Kidney glomerular epithelial cell (primary cell): ENCODE measurements at regions not wholly inside any gene's neighbourhood (a gene's known extent, or its start where the extent isn't known, plus 50 kb on each side); places are given as distances from the start of the nearest gene placed in this dataset.
A peak's percentile ranks its signal among the peaks of the same experiment; 100 is the strongest.

Experiments
- DNase-seq: peaks from one replicate; lab custom pipeline; 2025; lab: John Stamatoyannopoulos, UW

DNA sequence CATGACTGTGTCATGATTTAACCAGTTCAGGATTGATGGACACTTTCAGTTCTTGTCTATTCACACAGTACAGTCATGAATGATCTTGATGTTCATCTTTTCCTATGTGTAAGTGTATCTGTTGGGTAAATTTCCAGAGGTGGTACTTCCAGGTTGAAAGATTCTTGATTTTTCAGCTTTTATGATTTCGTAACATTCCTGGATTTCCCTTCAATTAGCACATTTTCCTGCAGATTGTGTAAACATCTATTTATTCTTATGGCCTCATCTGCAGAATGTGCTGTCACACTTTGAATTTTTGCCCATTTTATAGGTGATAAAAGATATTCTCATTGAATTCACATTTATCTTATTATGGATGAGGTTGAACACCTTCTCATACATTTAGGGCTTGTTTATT lies 222.0 kb upstream of the FOXQ1 start:
- DNase-seq, result no peak

DNA sequence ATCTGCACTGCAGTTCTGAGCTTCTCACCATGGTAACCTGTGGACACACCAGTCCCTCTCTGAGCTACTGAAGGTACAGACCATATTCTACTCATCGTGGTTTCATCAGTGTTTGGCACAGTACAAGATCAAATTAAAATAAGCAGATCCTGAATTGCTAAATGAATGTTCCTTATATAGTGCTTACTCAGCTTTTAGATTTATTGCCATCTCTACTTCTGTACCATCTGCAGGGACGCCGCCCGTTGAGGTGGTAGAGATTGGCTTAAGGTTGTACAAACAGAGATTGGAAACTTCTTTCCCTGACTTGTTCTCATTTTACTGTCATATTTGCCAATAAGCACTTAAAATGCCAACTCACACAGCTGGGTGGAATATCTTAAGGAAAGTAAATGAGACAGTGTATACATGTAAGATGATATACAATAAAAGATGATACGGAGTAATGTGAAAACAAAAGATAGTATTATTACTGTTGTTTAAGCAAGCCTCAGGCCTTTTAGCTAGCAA lies 223.4 kb upstream of the FOXQ1 start:
- no peak for DNase-seq

DNA sequence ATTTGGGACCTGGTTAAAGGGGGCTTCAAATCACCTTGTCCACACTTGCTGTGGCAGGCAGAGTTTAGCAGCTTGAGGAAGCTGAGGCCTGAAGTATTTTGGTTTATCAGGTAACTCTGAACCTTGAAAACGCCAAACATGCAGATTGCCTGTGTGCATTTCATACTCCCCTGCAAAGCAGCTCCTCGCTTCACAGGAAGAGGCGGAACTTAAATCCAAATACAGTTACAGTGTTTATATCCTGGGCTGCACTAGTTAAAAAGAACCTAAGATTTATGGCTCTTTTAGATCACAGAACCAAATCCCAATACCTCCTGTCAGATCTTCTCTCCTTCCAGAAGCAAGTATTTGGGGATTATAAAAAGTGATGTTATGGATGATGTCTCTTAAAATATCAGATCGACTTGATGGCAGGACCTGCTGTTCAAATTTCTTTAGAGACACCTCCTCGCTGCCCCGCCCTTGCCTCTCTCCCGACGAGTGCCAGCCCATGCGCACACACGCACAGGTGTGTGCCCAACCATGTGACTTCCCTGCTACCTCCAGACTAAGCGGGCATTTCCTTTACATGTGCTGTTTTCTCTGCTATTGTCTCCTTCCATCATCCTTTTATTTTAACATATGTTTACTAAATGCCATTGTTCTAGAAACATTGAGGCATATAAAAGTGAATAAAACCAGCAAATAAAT lies 224.6 kb upstream of the FOXQ1 start:
- DNase-seq, result no peak

DNA sequence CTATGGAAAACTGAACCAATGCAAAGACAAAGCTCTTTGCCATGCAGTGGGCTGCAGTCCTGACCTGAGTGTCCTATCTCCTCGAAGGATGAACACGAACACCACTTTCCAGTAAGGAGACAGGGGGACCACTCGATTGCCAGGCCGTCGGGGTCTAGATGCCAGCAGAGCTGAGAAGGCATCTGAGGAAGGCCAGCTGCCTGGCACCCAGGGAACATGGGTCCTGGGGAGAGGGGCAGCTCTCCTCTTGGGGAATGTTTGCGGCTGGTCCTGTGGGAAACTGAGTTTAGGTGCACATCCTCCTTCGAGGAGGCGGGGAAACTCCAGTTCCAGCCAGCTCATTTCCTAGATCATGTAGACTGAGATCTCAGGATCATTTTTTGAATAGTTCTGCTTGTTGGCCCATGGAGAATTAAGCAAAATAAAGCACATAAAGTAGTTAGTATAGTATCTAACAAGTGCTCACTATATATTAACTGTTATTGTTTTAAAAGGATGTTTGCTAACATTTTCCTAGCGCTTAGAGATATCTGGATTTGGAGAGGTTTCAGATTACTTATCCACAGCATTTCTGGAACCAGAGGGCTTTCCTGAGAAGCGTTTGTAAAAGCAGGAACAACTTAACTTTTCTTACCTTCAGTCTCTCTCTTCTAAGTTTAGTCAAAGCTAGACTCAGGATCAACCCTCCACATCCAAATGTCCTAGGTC lies 225.3 kb upstream of the FOXQ1 start:
- DNase-seq, result no peak

DNA sequence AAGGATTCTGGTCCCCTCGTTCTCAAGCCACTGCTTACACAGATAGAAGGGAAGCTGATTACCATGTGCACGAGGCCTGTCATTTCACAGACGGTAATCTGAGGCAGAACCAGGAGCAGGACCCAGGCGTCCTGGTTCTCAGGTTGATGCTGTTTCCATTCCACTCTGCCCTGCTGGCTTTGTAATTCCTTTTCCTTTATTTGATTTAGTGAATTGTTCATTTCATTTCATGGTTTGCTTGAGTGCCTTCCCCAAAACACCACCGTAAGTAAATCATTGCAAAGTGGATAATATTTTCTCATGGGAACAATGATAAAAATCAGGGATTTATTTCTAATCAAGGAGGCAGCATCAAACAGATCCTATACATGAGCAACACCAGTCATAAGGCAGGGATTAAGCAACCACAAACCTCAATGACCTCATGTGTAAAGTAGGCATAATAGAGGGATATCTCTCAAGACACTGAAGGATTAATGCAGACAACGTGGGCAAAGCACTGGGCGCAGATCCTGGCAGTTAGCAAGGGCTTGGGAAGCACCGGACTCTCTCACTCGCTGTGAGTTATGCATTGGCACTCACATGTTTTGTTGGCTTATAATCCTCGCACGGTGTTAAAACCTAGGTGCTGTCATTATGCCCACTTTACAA lies 229.5 kb upstream of the FOXQ1 start:
- peak; percentile 79 for DNase-seq

DNA sequence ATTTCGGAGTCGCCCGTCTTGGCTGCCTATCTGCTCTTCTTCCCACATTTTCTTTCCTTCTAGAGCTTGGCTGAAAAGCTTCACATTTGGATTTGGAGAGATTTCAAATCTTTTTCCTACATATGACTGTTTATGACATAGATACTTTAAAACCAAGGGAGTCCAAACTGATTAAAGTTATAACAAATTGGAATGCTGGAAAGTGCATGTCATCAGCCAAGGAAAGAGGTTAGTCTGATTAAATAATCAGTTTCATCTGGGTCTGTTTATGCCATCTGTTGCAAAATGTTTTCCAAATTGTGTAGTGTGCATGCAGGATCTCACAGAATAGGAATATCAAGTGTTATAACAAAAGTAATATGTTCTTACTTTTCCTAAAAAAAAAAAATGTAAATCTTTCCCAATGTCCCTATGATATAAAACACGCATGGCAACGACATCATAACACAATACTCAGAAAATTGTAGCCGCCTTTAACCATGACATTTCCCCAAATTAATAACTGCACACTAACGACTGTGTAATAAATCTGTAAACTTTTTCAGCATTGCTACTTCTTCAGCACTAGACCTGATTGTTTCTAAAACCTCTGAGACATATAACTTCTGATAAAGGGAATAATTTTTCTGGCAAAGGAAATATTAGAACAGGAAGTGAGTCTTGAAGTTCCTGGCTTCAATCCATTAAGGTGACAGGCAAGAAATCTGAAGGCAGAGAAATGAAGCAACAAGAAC lies 230.2 kb upstream of the FOXQ1 start:
- peak; percentile 60 for DNase-seq

DNA sequence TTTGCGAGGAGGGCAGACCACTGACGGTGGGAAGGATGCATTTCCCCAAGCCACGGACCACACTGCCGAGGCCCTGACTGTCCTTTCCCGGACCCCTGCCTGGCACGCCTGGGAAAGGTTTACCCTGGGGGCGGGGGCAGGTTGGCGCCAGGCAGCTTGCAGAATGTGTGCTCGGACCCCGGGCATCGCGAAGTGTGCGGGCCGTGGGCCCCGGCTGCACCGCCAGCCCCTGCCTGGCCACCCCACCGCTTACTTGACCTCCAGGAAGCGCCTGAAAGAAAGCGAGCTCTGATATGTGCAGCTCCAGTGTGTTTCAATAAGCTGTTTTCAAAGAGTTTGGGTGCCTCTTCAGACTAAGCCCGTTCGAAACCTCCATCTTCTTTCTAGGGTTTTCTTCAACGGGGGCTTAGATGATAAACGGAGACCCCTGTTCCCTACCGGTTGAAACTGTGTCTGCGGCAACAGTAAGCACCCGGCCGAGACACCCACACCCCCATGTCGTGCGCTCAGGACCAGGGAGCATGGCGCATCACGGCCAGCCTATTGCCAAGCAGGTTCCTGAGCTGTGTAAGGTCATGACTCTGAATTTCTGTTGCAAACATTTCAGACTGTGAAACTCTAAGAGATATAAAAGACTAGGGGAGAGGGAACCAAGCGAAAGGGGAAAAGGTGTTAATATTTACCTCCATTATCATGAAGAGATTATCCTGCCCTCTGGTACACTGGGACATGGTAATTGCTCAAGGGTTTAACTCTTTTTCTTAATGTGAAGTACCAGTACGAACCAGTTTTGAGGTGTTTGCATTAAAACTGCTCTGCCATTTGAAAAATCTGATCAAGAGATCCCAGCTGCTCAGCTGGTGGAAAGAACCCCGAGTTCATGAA lies 231.2 kb upstream of the FOXQ1 start:
- no peak for DNase-seq

DNA sequence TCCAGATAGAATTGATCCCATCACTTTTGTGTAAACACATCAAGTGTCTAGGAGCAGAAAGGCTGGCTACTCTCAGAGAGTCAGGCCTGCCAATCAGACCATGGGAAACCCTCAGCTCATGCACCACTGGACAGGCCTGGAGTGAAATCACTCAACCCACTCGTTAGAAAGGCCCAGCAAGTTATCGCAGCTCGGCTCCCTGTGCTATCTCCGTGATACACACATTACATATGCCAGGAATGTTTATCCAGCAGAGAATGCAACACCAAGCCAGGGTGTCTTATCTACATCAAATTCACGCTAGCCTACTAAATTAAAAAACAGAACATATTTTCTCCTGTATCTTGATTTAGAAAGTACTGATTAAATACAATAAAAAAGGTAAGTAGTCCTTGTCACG lies 232.4 kb upstream of the FOXQ1 start:
- peak; percentile 88 for DNase-seq

DNA sequence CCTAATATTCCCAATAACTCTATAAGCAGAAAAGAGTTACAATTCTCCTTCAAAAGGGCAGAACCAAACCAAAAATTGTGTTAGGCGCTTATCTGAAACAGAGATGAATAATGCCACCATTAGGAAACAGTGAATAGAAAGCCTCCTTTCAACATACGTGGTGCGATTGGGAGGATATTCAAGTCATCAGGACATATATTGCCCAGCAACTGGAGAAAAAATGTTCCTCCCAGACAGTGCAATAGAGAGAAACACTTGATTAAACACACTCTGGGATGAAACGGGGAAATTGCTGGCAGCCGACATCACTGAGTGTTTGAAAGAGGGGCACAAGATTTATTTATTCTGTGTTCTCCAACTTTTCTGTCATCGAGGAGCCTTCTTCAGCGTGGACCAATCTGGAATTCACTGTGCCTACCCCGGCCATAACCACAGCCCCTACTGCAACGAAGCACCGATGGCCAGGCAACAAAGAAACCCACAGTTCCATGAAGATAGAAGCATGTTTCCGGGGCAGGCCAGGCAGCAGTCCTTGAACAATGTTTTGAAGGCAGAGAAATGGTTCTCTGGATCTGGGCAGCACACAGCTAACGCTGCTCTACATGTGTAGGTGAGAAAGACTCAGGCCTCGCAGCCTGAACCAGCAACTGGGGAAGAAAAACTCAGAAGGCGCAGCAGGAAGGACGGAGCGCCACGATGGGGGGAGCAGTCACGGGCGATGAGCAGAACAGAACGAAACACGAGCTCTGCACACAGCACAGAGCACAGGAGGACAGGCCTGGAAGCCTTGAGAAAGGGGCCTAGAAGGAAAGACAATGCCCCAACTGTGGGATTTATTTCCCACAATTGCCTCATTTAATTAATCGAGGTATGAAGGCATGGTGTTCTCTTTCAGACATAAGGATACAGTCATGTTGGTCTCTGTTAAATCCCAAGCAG lies 234.2 kb upstream of the FOXQ1 start:
- DNase-seq, result no peak

DNA sequence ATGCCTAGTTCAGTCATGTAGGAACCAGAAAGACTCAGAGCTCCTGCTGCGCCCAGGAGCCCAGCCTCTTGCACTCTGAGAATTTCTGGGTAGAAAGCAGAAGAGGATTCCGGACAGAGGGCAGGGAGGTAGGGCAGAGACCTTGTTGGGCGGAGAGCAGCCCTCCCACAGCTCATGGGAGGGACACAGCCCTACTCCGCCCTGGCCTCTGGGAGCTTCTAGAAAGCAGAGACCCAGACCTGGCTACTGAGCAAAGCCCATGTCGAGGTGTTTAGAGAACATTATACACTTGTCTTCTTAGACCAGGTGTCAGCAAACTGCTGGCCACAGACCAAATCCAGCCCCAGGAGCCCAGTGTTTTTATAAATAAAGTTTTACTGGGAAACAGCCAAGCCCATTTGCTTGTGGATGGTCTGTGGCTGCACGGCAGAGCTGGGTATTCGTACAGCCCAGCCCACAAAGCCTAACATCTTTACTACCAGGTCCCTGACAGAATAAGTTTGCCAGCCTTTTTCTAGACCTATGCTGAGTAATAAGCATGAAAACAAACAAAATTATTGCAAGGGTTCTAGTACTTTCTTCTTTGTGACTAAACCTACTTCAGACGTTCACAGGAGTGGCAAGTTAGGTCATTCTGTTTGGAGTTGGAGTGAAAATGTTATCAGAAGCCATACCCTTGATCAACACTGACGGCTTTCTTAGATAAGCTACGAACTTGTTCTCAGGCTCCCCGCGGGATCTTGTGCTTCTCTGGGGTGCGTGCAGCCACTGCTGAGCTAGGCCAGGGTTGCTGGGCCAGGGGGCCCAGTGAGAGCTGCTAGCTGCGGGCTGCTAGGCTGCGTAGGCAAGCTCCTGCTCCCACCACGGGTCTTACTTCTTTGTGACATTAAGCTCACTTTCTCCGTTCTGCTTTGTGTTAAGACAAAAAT lies 235.1 kb upstream of the FOXQ1 start:
- DNase-seq, result no peak

DNA sequence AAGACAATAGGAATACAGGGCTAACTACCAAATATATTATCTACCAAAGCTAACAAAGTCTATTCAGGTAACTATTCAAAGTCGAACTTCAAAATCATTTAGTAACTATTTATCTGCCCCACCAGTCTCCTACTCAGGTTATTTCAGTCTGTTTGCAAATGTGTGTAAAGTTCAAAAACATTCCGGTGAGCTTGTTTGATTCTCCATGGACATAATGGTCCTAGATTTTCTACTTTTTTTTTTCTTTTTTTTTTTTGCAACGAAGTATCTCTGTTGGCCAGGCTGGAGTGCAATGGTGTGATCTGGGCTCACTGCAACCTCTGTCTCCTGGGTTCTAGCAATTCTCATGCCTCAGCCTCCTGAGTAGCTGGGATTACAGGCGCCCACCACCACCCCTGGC lies 236.0 kb upstream of the FOXQ1 start:
- DNase-seq, result no peak

DNA sequence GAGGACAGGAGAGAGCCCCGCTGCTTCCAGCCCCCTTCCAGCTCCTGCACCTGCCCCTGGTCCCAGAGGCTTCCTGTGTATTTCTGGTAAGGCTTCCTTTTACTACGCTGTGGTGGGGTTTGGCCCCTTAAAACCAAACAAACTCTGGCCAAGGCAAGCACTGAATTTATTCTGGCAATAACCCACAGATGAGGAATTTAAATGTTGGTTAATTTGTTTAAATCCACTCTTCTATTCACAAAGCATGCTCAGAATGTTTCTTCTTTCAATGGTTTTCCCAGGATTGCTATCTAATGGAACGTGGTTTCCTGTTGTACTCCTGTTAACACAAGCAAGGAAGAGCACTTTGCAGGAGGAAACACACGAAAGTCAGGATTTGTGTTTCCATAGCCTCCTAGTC lies 236.5 kb upstream of the FOXQ1 start:
- DNase-seq, result no peak

DNA sequence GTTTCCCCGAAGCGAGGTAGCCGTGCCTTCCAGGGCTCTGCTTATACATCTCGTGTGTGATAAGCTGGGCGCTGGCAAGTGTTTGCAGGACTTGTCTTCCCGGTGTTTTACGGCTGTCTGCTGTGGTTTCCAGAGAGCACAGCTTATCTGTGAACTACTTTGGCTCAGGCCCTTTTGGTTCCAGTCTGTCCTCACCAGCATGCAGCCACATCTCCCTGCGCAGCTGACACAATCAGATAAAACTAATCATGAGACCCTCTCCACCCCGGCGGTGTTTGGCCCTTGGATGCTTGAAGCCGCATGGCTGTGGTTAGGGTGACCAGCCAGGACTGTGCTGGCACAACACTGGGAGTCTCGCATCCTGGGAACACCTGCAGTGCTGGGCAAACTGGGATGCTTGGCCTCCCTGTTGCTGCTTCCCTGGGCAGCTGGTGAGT lies 241.8 kb upstream of the FOXQ1 start:
- DNase-seq, result no peak

DNA sequence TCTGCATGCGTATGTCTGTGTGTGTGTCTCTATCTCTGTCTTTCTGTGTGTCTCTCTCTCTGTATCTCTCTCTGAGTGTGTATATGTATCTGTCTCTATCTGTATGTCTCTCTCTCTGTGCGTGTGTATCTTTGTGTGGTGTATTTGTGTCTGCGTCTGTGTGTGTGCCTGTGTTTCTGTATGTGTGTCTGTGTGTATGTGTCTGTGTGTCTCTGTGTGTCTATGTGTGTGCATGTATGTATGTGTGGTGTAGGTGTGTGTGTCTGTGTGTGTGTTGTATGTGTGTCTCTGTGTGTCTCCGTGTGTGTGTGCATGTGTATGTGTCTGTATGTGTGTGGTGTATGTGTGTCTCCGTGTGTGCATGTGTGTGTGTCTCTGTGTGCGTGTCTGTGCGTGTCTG lies 243.0 kb upstream of the FOXQ1 start:
- DNase-seq, result no peak

DNA sequence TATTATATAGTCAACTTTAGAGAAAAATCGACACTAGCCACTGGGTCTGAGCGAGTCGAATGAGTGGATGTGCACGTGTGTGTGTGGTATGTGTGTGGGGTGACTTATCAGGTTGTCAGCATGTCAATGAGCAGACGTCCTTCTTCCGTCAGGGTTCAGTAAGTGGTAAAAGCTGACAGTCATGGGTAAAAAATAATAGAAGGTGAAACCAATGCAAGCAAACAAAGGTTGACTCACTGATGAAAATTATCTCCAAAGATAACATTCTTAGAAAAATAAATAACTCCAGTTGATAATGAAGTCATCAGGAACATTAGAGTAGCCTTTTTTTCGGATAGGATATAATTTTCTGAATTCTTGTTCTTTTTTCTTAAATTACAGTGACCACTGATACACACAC lies 243.8 kb upstream of the FOXQ1 start:
- DNase-seq, result peak; percentile 93

DNA sequence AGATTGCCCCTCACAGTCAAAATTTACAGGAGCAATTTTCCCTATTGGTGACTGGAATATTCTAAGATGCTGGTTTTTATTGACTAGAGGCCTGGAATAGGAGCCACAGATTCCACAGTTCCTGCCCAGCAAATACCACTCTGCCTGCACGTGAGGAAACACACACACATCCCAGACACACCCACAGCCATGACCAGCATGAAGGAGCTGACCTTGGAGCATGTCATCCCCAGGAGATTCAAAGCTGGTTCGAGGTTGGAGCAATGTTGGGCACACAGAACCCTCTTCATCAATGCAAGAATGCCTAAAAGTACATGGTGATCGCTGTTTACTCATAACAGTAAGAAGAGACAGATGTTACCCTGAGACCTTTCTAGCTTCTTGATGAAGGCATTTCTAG lies 244.6 kb upstream of the FOXQ1 start:
- DNase-seq, result no peak

DNA sequence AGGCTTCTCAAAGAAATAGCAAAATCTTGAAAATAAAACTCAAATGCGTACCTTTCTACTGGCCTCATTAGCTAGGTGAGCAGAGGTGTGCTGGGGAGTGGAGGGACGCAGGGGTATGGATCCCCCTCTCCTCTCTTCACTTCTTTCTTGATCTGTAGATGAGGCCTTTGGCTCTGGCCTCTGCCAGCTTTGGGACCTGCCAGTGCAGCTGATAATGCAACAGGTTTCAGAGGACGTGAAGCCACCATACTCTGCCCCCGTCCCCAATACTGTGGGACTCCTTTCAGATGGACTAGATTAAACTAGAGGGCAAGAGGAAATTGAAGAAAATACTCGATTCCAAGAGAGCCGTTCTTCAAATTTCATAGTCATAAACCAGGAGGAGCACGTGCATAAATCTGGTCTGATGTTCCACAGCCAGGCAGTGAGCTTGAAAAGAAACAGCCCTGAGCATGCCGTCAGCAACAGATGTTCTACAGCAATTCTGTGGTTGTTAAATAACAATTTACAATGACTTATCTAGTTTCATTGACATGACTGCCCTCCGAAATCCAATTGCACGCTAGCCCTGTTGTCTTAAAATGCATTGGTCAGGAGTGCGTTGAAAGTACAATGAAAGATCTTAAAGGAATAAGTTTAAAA lies 245.3 kb upstream of the FOXQ1 start:
- DNase-seq, result no peak

DNA sequence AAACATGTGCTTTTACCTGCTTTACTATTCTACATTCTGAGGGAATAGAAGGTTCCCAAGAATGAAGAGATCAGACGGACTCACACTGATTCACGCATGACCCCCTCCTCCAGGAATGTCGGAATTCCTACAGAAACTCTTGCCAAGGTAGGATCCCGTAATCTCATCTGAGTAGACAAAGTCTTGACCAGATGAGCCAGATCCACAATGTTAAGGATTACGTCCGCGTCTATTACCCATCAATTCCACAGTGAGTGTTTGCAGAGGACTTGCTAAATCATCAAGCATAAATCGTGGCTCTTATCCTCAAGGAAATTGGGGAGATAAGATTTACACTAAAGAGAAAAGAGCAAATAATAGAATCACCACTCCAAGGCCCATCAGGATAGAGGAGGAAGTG lies 245.9 kb upstream of the FOXQ1 start:
- no peak for DNase-seq
